OCI-LY1 (cell line): ENCODE measurements at regions not wholly inside any gene's neighbourhood (a gene's known extent, or its start where the extent isn't known, plus 50 kb on each side); places are given as distances from the start of the nearest gene placed in this dataset.

ENCODE experiments used
- H2AFZ ChIP-seq: fragments of 200-600 bp; sonication (generic), shearing (Covaris generic); 2 replicates; pipeline ENCODE4 v1.6.0; 2014; ENCODE audit warnings: antibody characterized with exemption, mild to moderate bottlenecking, low read length
- H3F3A ChIP-seq: fragments of 200-600 bp; sonication (generic), shearing (Covaris generic); 2 replicates; pipeline ENCODE4 v1.6.0; 2014; ENCODE audit warnings: mild to moderate bottlenecking, antibody characterized with exemption, low read length, moderate library complexity; ENCODE audit not compliant: insufficient read depth
- H3K27ac ChIP-seq: fragments of 200-600 bp; sonication (generic); 2 replicates; pipeline ENCODE4 v1.5.1; 2014; ENCODE audit warnings: low read length, mixed run types, mild to moderate bottlenecking, low read depth; ENCODE audit not compliant: poor library complexity, severe bottlenecking
- H3K27me3 ChIP-seq: fragments of 200-600 bp; sonication (generic); 2 replicates; pipeline ENCODE4 v1.6.0; 2014; ENCODE audit warnings: antibody characterized with exemption, mild to moderate bottlenecking, low read length, moderate library complexity; ENCODE audit not compliant: insufficient read depth
- H3K36me3 ChIP-seq: fragments of 200-600 bp; sonication (generic); 2 replicates; pipeline ENCODE4 v1.6.1; 2014; ENCODE audit warnings: mild to moderate bottlenecking, antibody characterized with exemption, low read length, moderate library complexity, mixed read lengths; ENCODE audit not compliant: insufficient read depth
- H3K4me1 ChIP-seq: fragments of 200-600 bp; sonication (generic); 2 replicates; pipeline ENCODE4 v1.5.1; 2014; ENCODE audit warnings: mild to moderate bottlenecking, low read length, moderate library complexity; ENCODE audit not compliant: insufficient read depth, severe bottlenecking
- H3K4me2 ChIP-seq: fragments of 200-600 bp; sonication (generic), shearing (Covaris generic); 2 replicates; pipeline ENCODE4 v1.6.1; 2014; ENCODE audit warnings: low read length
- H3K4me3 ChIP-seq: fragments of 200-600 bp; sonication (generic); 2 replicates; pipeline ENCODE4 v1.5.1; 2014; ENCODE audit warnings: low read length, low read depth, mild to moderate bottlenecking, mixed read lengths; ENCODE audit not compliant: poor library complexity, severe bottlenecking
- H3K79me2 ChIP-seq: fragments of 200-600 bp; shearing (Covaris generic); 2 replicates; pipeline ENCODE4 v1.6.1; 2016; ENCODE audit warnings: mixed run types, low read length, mixed read lengths; ENCODE audit not compliant: insufficient read depth
- H3K9ac ChIP-seq: fragments of 200-600 bp; sonication (generic), shearing (Covaris generic); 2 replicates; pipeline ENCODE4 v1.6.1; 2014; ENCODE audit warnings: mild to moderate bottlenecking, low read length, mixed read lengths
- H3K9me2 ChIP-seq: fragments of 200-600 bp; sonication (generic), shearing (Covaris generic); 2 replicates; pipeline ENCODE4 v1.6.1; 2014; ENCODE audit warnings: low read depth, mild to moderate bottlenecking, low read length, mixed read lengths
- H3K9me3 ChIP-seq: fragments of 200-600 bp; shearing (Covaris generic); 2 replicates; pipeline ENCODE4 v1.6.1; 2014; ENCODE audit warnings: low read length, mixed read lengths
- H4K20me1 ChIP-seq: fragments of 200-600 bp; sonication (generic), shearing (Covaris generic); 2 replicates; pipeline ENCODE4 v1.6.0; 2016; ENCODE audit warnings: mild to moderate bottlenecking, low read length; ENCODE audit not compliant: insufficient read depth
- CTCF ChIP-seq: fragments of 200-600 bp; sonication (generic), shearing (Covaris generic); IDR thresholded peaks from 2 replicates; pipeline ENCODE4 v1.5.1; 2017; ENCODE audit warnings: mild to moderate bottlenecking, antibody characterized with exemption, low read length, moderate library complexity, mixed read lengths
- EZH2 ChIP-seq: fragments of 200-600 bp; sonication (generic), shearing (Covaris generic); IDR thresholded peaks from 2 replicates; pipeline ENCODE4 v1.8.0; 2017; ENCODE audit warnings: borderline replicate concordance, mixed run types, mild to moderate bottlenecking, antibody characterized with exemption, low read length, moderate library complexity, mixed read lengths

- H3K27ac ChIP-seq: peak overlapping the region; percentile 94
- H4K20me1 ChIP-seq: no peaks in the 10 kb centered on the region
- H3K79me2 ChIP-seq: peaks cover 18% of the 10 kb centered on the region; the same call in 1 of the 2 replicates
- peaks cover 13% of the 10 kb centered on the region; the same call in 1 of the 2 replicates for H3K36me3 ChIP-seq
- no peak overlapping the region for H3K4me3 ChIP-seq
- H3K27me3 ChIP-seq: no peaks in the 10 kb centered on the region
- peak overlapping the region; percentile 10; the same call in 1 of the 2 replicates for H3K4me2 ChIP-seq
- no peak overlapping the region for H2AFZ ChIP-seq
- no peaks in the 10 kb centered on the region for H3K9me2 ChIP-seq
- peak overlapping the region; percentile 19; the same call in 1 of the 2 replicates for H3K9ac ChIP-seq
- no peaks in the 10 kb centered on the region for H3F3A ChIP-seq
- H3K9me3 ChIP-seq: no peaks in the 10 kb centered on the region
- peaks cover 92% of the 10 kb centered on the region for H3K4me1 ChIP-seq
- no peak for TF ChIP-seq EZH2
- TF ChIP-seq CTCF: no peak
These were observed 83.9 kb downstream of the ARL6IP4 start for GRCh38 chr12:123064366-123064765.

GRCh38 chr12:123063535-123063934, 83.1 kb downstream of the ARL6IP4 start:
- peak overlapping the region; percentile 39; the same call in 1 of the 2 replicates for H3K9ac ChIP-seq
- peaks cover 94% of the 10 kb centered on the region for H3K4me1 ChIP-seq
- H3K4me3 ChIP-seq: no peak overlapping the region
- no peaks in the 10 kb centered on the region for H3K9me2 ChIP-seq
- H3K4me2 ChIP-seq: peak overlapping the region; percentile 36; the same call in 1 of the 2 replicates
- no peaks in the 10 kb centered on the region for H3K9me3 ChIP-seq
- TF ChIP-seq EZH2: no peak
- peak; percentile 72 for TF ChIP-seq CTCF
- H2AFZ ChIP-seq: no peak overlapping the region
- peaks cover 15% of the 10 kb centered on the region; the same call in 1 of the 2 replicates for H3K79me2 ChIP-seq
- H4K20me1 ChIP-seq: no peaks in the 10 kb centered on the region
- H3K27ac ChIP-seq: peak overlapping the region; percentile 94
- H3K36me3 ChIP-seq: peaks cover 13% of the 10 kb centered on the region; the same call in 1 of the 2 replicates
- H3K27me3 ChIP-seq: no peaks in the 10 kb centered on the region
- H3F3A ChIP-seq: no peaks in the 10 kb centered on the region

DNA sequence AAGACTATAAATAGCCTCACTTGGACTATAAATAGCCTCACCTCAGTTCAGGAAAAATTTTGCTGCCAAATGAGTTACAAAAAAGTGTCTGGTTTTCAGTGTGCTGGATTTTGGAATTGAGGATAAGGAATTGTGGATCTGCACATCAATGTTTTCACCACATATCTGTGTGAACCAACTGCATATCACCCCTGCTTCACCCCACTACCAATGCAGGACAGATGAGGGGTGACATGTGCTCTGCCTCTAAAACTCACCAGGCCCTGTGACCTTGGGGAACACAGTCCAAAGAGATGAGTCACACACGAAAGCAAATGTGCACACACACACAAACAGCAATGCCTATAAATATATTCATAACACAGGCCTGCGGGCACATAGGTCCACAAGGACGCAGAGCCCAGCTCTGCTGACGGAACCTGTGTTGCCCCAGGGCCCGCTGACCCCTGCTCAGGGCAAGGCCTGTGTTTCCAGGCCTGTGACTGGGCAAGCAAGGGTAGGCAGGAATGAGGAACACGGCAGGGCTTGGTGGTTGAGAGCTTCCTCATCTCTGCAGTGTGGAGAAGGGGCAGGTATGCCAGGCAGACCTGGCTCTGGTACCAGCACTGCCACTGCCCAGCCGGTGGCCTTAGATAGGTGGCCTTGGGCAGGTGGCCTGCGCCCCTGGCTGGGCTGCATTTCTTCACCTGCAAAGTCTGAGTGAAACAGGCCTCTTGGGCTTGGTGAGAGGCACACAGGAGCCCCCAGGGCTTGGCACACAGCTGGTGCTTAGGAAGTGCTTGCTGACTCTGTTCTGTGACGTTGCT, 82.4 kb downstream of the ARL6IP4 start:
- H3K9ac ChIP-seq: peak overlapping the region; percentile 39; the same call in 1 of the 2 replicates
- H3K4me2 ChIP-seq: peak overlapping the region; percentile 36
- no peak overlapping the region for H2AFZ ChIP-seq

More for the DNA sequence above, 82.4 kb downstream of the ARL6IP4 start:
- H3K27me3 ChIP-seq: no peaks in the 10 kb centered on the region
- no peak overlapping the region for H3K4me3 ChIP-seq
- H3K36me3 ChIP-seq: peaks cover 13% of the 10 kb centered on the region; the same call in 1 of the 2 replicates
- H4K20me1 ChIP-seq: no peaks in the 10 kb centered on the region
- no peaks in the 10 kb centered on the region for H3K9me2 ChIP-seq
- H3F3A ChIP-seq: peaks cover 5% of the 10 kb centered on the region; the same call in 1 of the 2 replicates
- 0 out of 2 replicates have a peak, but pooled peaks cover 14% of the 10 kb centered on the region for H3K79me2 ChIP-seq
- peak overlapping the region; percentile 94 for H3K27ac ChIP-seq
- no peaks in the 10 kb centered on the region for H3K9me3 ChIP-seq
- TF ChIP-seq CTCF (no peak), EZH2 (no peak)
- peaks cover 99% of the 10 kb centered on the region for H3K4me1 ChIP-seq
